SK-N-SH treated with all-trans-retinoic acid at 6 μM for 48 hours (cell line): ENCODE measurements at regions not wholly inside any gene's neighbourhood (a gene's known extent, or its start where the extent isn't known, plus 50 kb on each side); places are given as distances from the start of the nearest gene placed in this dataset.
"Not testable (repeated sequence)": the region's sequence is repeated elsewhere in the genome, so short reads cannot be mapped to it uniquely, and the experiment has no call there.

Source experiments
- ARNTL ChIP-seq: fragments of 450-650 bp; formaldehyde crosslinking; IDR thresholded peaks from 2 replicates; pipeline ENCODE4 v1.5.0; 2020; ENCODE audit warnings: low read depth, mild to moderate bottlenecking, moderate library complexity, borderline replicate concordance
- BACH2 ChIP-seq: fragments of 250-450 bp; sonication (Bioruptor Pico); IDR thresholded peaks from 2 replicates; pipeline ENCODE4 v1.9.0; 2021; ENCODE audit warnings: mild to moderate bottlenecking, borderline replicate concordance
- CREB5 ChIP-seq: fragments of 250-450 bp; sonication (Bioruptor Pico); IDR thresholded peaks from 2 replicates; pipeline ENCODE4 v1.5.1; 2020; ENCODE audit warnings: low read depth, mild to moderate bottlenecking, moderate library complexity
- CSDC2 ChIP-seq: fragments of 250-450 bp; sonication (Bioruptor Pico); IDR thresholded peaks from 2 replicates; pipeline ENCODE4 v1.5.0; 2020; ENCODE audit warnings: mild to moderate bottlenecking, moderate library complexity
- CSRNP3 ChIP-seq: fragments of 250-450 bp; sonication (Bioruptor Pico); IDR thresholded peaks from 2 replicates; pipeline ENCODE4 v1.5.1; 2021; ENCODE audit warnings: mild to moderate bottlenecking, moderate library complexity
- GLIS3 ChIP-seq: fragments of 250-450 bp; sonication (Bioruptor Pico); IDR thresholded peaks from 2 replicates; pipeline ENCODE4 v1.5.0; 2020; ENCODE audit warnings: mild to moderate bottlenecking, moderate library complexity
- PATZ1 ChIP-seq: fragments of 250-450 bp; sonication (Bioruptor Pico); IDR thresholded peaks from 2 replicates; pipeline ENCODE4 v1.8.0; 2020; ENCODE audit warnings: mild to moderate bottlenecking, moderate library complexity, borderline replicate concordance
- RARB ChIP-seq: fragments of 250-450 bp; sonication (Bioruptor Pico); IDR thresholded peaks from 2 replicates; pipeline ENCODE4 v1.8.0; 2021; ENCODE audit warnings: mild to moderate bottlenecking, moderate library complexity
- ZC3H10 ChIP-seq: fragments of 250-450 bp; sonication (Bioruptor Pico); IDR thresholded peaks from 2 replicates; pipeline ENCODE4 v1.5.1; 2021; ENCODE audit warnings: mild to moderate bottlenecking, moderate library complexity
- ZFP3 ChIP-seq: fragments of 250-450 bp; sonication (Bioruptor Pico); IDR thresholded peaks from 2 replicates; pipeline ENCODE4 v1.5.0; 2020; ENCODE audit warnings: mild to moderate bottlenecking, moderate library complexity
- ZFP30 ChIP-seq: fragments of 450-650 bp; formaldehyde crosslinking; IDR thresholded peaks from 2 replicates; pipeline ENCODE4 v1.5.0; 2022; ENCODE audit warnings: mild to moderate bottlenecking, moderate library complexity
- ZNF70 ChIP-seq: fragments of 450-650 bp; formaldehyde crosslinking; IDR thresholded peaks from 2 replicates; pipeline ENCODE4 v1.5.0; 2020; ENCODE audit warnings: mild to moderate bottlenecking, moderate library complexity
- ZNF8 ChIP-seq: fragments of 450-650 bp; formaldehyde crosslinking; IDR thresholded peaks from 2 replicates; pipeline ENCODE4 v1.5.0; 2020; ENCODE audit warnings: mild to moderate bottlenecking, moderate library complexity

GRCh38 chr9:73439839-73440238, 288.2 kb downstream of the ANXA1 start:
- not testable (repeated sequence) for TF ChIP-seq RARB (CRISPR knock-in tag); CSDC2 (CRISPR knock-in tag); GLIS3; CREB5 (CRISPR knock-in tag); PATZ1 (CRISPR knock-in tag); ZFP30 (CRISPR knock-in tag); ZNF70 (CRISPR knock-in tag); ZNF8 (CRISPR knock-in tag); ARNTL (CRISPR knock-in tag); BACH2; ZFP3 (CRISPR knock-in tag); ZC3H10 (CRISPR knock-in tag); CSRNP3 (CRISPR knock-in tag)
